HEK293 (cell line): ENCODE measurements at regions not wholly inside any gene's neighbourhood (a gene's known extent, or its start where the extent isn't known, plus 50 kb on each side); places are given as distances from the start of the nearest gene placed in this dataset.

ENCODE experiments used
- CTCF ChIA-PET: fragments of 350-600 bp; formaldehyde crosslinking; extraction: SDS; loops from one replicate; lab custom pipeline; 2021; ENCODE audit warnings: antibody characterized with exemption; lab: Yijun Ruan, JAX
- POLR2A ChIA-PET: fragments of 300-600 bp; formaldehyde crosslinking; extraction: SDS; loops from one replicate; lab custom pipeline; 2020; ENCODE audit warnings: antibody characterized with exemption, inconsistent platforms; lab: Yijun Ruan, JAX
- H3K27ac ChIP-seq: fragments of 200-500 bp; sonication (Bioruptor generic); 2 replicates; pipeline ENCODE4 v1.5.1; 2014; ENCODE audit warnings: low read depth, low read length, control low read depth, inconsistent platforms; ENCODE audit errors: extremely low read depth
- H3K36me3 ChIP-seq, 2 experiments: fragments of 200-500 bp in 1 of 2; sonication (Bioruptor generic) in 1 of 2; 1 replicate in 1 of 2; 2 replicates in 1 of 2; pipeline ENCODE4 v1.5.1; 2014 to 2017; ENCODE audit warnings: inconsistent platforms in 2 of 2, low read length in 2 of 2; ENCODE audit not compliant: control insufficient read depth in 2 of 2, insufficient read depth in 1 of 2
- H3K4me1 ChIP-seq: fragments of 200-500 bp; sonication (Bioruptor generic); 2 replicates; pipeline ENCODE4 v1.5.1; 2014; ENCODE audit warnings: mild to moderate bottlenecking, low read length, inconsistent platforms; ENCODE audit not compliant: control insufficient read depth, insufficient read depth
- H3K4me3 ChIP-seq: 2 replicates; pipeline ENCODE4 v1.5.1; 2011; ENCODE audit warnings: low read depth, mild to moderate bottlenecking, control low read depth, low read length, moderate library complexity
- H3K9me3 ChIP-seq: fragments of 200-500 bp; sonication (Bioruptor generic); 2 replicates; pipeline ENCODE4 v1.5.1; 2014; ENCODE audit warnings: low read depth, low read length, inconsistent platforms; ENCODE audit not compliant: control insufficient read depth, insufficient read depth
- GLI2 ChIP-seq: fragments of 450-650 bp; formaldehyde crosslinking; IDR thresholded peaks from 2 replicates; pipeline ENCODE4; 2017; ENCODE audit warnings: missing biosample characterization, missing genetic modification characterization, low read depth, borderline replicate concordance
- KLF10 ChIP-seq: fragments of 450-650 bp; IDR thresholded peaks from 2 replicates; pipeline ENCODE4 v1.5.1; 2018; ENCODE audit warnings: missing biosample characterization, mild to moderate bottlenecking, missing genetic modification characterization
- PRDM1 ChIP-seq: fragments of 450-650 bp; formaldehyde crosslinking; IDR thresholded peaks from 2 replicates; pipeline ENCODE4; 2016; ENCODE audit warnings: missing biosample characterization, missing genetic modification characterization
- SP3 ChIP-seq: fragments of 450-650 bp; formaldehyde crosslinking; IDR thresholded peaks from 2 replicates; pipeline ENCODE4 v1.5.1; 2016; ENCODE audit warnings: missing biosample characterization, missing genetic modification characterization
- ZBTB1 ChIP-seq: fragments of 450-650 bp; formaldehyde crosslinking; IDR thresholded peaks from 2 replicates; pipeline ENCODE4 v1.5.1; 2016; ENCODE audit warnings: missing biosample characterization, missing genetic modification characterization
- ZBTB26 ChIP-seq: fragments of 450-650 bp; formaldehyde crosslinking; optimal IDR thresholded peaks from 2 replicates; pipeline ENCODE3; 2016; ENCODE audit warnings: missing biosample characterization, mild to moderate bottlenecking, missing genetic modification characterization
- ZIC2 ChIP-seq: fragments of 450-650 bp; formaldehyde crosslinking; IDR thresholded peaks from 2 replicates; pipeline ENCODE4 v1.5.1; 2016; ENCODE audit warnings: missing biosample characterization, missing genetic modification characterization
- ZNF10 ChIP-seq: fragments of 450-650 bp; formaldehyde crosslinking; IDR thresholded peaks from 2 replicates; pipeline ENCODE4 v1.5.1; 2017; ENCODE audit warnings: missing biosample characterization, missing genetic modification characterization
- ZNF146 ChIP-seq: fragments of 450-650 bp; formaldehyde crosslinking; IDR thresholded peaks from 2 replicates; pipeline ENCODE4 v1.5.1; 2016; ENCODE audit warnings: missing biosample characterization, missing genetic modification characterization
- ZNF19 ChIP-seq: fragments of 450-650 bp; formaldehyde crosslinking; IDR thresholded peaks from 2 replicates; pipeline ENCODE4; 2016; ENCODE audit warnings: missing biosample characterization, missing genetic modification characterization, low read depth
- ZNF311 ChIP-seq: fragments of 450-650 bp; formaldehyde crosslinking; IDR thresholded peaks from 2 replicates; pipeline ENCODE4 v1.5.1; 2017; ENCODE audit warnings: missing biosample characterization, missing genetic modification characterization, borderline replicate concordance
- ZNF350 ChIP-seq: fragments of 450-650 bp; formaldehyde crosslinking; IDR thresholded peaks from 2 replicates; pipeline ENCODE4 v1.5.0; 2017; ENCODE audit warnings: missing biosample characterization, mild to moderate bottlenecking, missing genetic modification characterization
- ZNF354C ChIP-seq: fragments of 450-650 bp; formaldehyde crosslinking; IDR thresholded peaks from 2 replicates; pipeline ENCODE4 v1.5.1; 2016; ENCODE audit warnings: missing biosample characterization, missing genetic modification characterization, low read depth, borderline replicate concordance
- ZNF398 ChIP-seq: fragments of 450-650 bp; formaldehyde crosslinking; IDR thresholded peaks from 2 replicates; pipeline ENCODE4 v1.5.1; 2017; ENCODE audit warnings: missing biosample characterization, missing genetic modification characterization
- ZNF423 ChIP-seq: fragments of 450-650 bp; formaldehyde crosslinking; IDR thresholded peaks from 2 replicates; pipeline ENCODE4 v1.5.1; 2016; ENCODE audit warnings: missing biosample characterization, missing genetic modification characterization
- ZNF514 ChIP-seq: fragments of 450-650 bp; formaldehyde crosslinking; IDR thresholded peaks from 2 replicates; pipeline ENCODE4 v1.5.1; 2016; ENCODE audit warnings: missing biosample characterization, missing genetic modification characterization
- ZNF560 ChIP-seq: fragments of 450-650 bp; formaldehyde crosslinking; IDR thresholded peaks from 2 replicates; pipeline ENCODE4 v1.5.1; 2017; ENCODE audit warnings: missing biosample characterization, missing genetic modification characterization, borderline replicate concordance
- ZNF561 ChIP-seq: fragments of 450-650 bp; IDR thresholded peaks from 2 replicates; pipeline ENCODE4 v1.5.1; 2018; ENCODE audit warnings: missing biosample characterization, missing genetic modification characterization, borderline replicate concordance
- ZNF600 ChIP-seq: fragments of 450-650 bp; formaldehyde crosslinking; IDR thresholded peaks from 2 replicates; pipeline ENCODE4 v1.5.1; 2016; ENCODE audit warnings: missing biosample characterization, missing genetic modification characterization
- ZNF654 ChIP-seq: fragments of 450-650 bp; formaldehyde crosslinking; IDR thresholded peaks from 2 replicates; pipeline ENCODE4 v1.5.1; 2016; ENCODE audit warnings: low read depth, missing biosample characterization, missing genetic modification characterization
- ZNF785 ChIP-seq: fragments of 450-650 bp; formaldehyde crosslinking; IDR thresholded peaks from 2 replicates; pipeline ENCODE4 v1.5.1; 2016; ENCODE audit warnings: missing biosample characterization, missing genetic modification characterization
- ZNF791 ChIP-seq: fragments of 450-650 bp; formaldehyde crosslinking; IDR thresholded peaks from 2 replicates; pipeline ENCODE4 v1.5.1; 2016; ENCODE audit warnings: missing biosample characterization, missing genetic modification characterization
- ZSCAN16 ChIP-seq: fragments of 450-650 bp; formaldehyde crosslinking; IDR thresholded peaks from 2 replicates; pipeline ENCODE4 v1.5.1; 2016; ENCODE audit warnings: missing biosample characterization, missing genetic modification characterization
- TF ChIP-seq, protein P1 (sequence below): fragments of 450-650 bp; formaldehyde crosslinking; IDR thresholded peaks from 2 replicates; pipeline ENCODE4 v1.5.1; 2016; ENCODE audit warnings: missing biosample characterization, missing genetic modification characterization
- TF ChIP-seq, protein P2 (sequence below): fragments of 450-650 bp; formaldehyde crosslinking; IDR thresholded peaks from 2 replicates; pipeline ENCODE4; 2016; ENCODE audit warnings: missing biosample characterization, missing genetic modification characterization

DNA sequence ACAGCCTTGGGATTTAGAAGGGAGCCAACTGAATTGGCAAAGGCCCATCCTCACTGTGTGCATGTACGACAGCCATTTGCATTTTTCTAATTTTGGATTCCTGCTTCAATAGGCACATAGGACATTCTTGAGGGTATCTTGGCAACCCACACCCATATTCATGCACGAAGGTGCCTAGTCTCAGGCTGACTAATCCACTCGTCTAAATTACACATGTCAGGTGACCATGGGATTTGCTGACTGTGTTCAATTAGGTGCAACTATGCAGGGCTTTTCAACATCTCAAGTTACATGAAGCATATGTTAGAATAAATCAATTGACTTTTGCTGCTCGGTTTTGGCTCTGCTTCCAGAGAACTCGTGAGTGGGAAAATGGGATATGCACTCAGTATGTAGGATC lies 249.7 kb downstream of the SP3 start (continued):
- TF ChIP-seq GLI2 (no peak), ZNF561 (tag by site-specific recombination) (no peak), ZNF350 (no peak), ZNF791 (tag by site-specific recombination) (no peak), ZNF600 (tag by site-specific recombination) (no peak), ZNF514 (no peak)

DNA sequence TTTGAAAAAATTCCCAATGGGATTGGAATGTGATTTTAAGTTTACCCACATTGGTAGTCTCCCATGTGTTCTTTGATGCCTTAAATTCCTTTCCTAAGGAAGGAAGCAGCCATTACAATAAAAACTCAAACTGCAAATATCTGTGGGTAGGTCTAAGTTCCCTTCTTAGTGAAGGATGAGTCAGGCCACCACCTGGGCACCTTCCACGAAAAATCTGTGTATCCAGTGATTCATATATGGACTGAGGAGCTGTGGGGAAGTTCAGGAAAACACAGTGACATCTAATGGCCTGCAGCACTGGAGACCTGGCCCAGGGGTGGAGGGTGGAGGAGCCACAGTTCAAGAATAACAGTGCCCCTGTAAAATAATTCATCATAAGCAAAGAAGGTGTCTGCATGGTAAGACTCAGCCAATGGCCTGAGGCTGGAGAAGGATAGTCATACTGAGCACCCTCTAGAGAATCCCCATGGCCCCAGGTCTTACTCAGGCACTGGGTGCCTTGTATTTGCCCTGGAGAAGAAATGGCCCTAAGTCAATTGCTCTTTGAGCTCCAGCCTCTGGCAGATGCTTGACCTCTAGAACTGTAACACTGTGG lies 248.6 kb downstream of the SP3 start:
- ChIA-PET CTCF (interaction anchor here (0.6 kb wide), 1 partner anchor 107 kb away, joined by 3 read pairs; no protein-coding TSS in a partner anchor), POLR2A (no interaction called here)
- H3K9me3 ChIP-seq = no peaks in the 10 kb centered on the region
- H3K4me1 ChIP-seq = no peaks in the 10 kb centered on the region
- no peaks in the 10 kb centered on the region for H3K36me3 ChIP-seq
- no peak overlapping the region for H3K4me3 ChIP-seq
- H3K27ac ChIP-seq = no peak overlapping the region
- no peak for TF ChIP-seq ZBTB1 (tag by site-specific recombination)
- no peak for TF ChIP-seq SP3
- TF ChIP-seq, protein P1, sequence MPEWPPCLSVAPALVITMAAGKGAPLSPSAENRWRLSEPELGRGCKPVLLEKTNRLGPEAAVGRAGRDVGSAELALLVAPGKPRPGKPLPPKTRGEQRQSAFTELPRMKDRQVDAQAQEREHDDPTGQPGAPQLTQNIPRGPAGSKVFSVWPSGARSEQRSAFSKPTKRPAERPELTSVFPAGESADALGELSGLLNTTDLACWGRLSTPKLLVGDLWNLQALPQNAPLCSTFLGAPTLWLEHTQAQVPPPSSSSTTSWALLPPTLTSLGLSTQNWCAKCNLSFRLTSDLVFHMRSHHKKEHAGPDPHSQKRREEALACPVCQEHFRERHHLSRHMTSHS (tag by site-specific recombination) = no peak
- TF ChIP-seq ZSCAN16 (tag by site-specific recombination) = no peak
- no peak for TF ChIP-seq ZNF354C
- TF ChIP-seq PRDM1 = no peak
- TF ChIP-seq ZBTB26 (tag by site-specific recombination) = no peak
- TF ChIP-seq, protein P2, sequence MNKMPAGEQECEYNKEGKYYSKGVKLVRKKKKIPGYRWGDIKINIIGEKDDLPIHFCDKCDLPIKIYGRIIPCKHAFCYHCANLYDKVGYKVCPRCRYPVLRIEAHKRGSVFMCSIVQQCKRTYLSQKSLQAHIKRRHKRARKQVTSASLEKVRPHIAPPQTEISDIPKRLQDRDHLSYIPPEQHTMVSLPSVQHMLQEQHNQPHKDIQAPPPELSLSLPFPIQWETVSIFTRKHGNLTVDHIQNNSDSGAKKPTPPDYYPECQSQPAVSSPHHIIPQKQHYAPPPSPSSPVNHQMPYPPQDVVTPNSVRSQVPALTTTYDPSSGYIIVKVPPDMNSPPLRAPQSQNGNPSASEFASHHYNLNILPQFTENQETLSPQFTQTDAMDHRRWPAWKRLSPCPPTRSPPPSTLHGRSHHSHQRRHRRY (tag by site-specific recombination) = no peak
- TF ChIP-seq ZNF560 (tag by site-specific recombination) = no peak
- no peak for TF ChIP-seq KLF10
- no peak for TF ChIP-seq ZNF146 (tag by site-specific recombination)
- no peak for TF ChIP-seq ZNF10 (tag by site-specific recombination)
- no peak for TF ChIP-seq ZNF398 (tag by site-specific recombination)
- TF ChIP-seq ZNF311 = no peak
- TF ChIP-seq, all 188 proteins: peak for 0

DNA sequence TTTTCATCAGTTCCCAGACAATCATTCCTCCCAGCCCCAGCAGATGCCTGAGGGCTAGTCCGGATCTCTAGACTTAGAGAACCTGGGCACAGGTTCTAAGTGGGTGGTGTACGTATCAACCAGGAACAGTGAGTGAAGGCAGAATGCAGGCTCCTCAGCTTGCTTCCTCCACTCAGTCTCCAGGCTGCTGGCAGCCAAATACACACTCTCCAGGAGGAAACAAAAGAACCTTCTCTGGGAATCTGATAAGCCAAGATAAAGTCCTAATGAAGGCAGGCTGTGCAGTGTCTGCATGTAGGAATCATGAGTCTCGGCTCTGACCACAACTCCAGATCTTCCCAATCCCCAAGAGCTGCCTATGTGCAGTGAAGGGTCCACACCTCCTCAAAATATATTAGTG lies 245.7 kb downstream of the SP3 start:
- Histone ChIP-seq H3K4me3 (no peak overlapping the region), H3K27ac (no peak overlapping the region), H3K4me1 (no peaks in the 10 kb centered on the region), H3K36me3 (no peaks in the 10 kb centered on the region), H3K9me3 (no peaks in the 10 kb centered on the region)
- POLR2A ChIA-PET = interaction anchor here (0.6 kb wide), 1 partner anchor 66 kb away, joined by 3 read pairs; no protein-coding TSS in a partner anchor
- CTCF ChIA-PET = no interaction called here
- TF ChIP-seq ZNF19 (tag by site-specific recombination) (no peak), ZNF785 (no peak), ZIC2 (tag by site-specific recombination) (no peak), ZNF654 (tag by site-specific recombination) (no peak), ZBTB1 (tag by site-specific recombination) (no peak), ZNF423 (tag by site-specific recombination) (no peak)
